HG03342 (cell line): ENCODE measurements at regions not wholly inside any gene's neighbourhood (a gene's known extent, or its start where the extent isn't known, plus 50 kb on each side); places are given as distances from the start of the nearest gene placed in this dataset.
"Not testable (repeated sequence)": the region's sequence is repeated elsewhere in the genome, so short reads cannot be mapped to it uniquely, and the experiment has no call there.

Experiments used
- ATAC-seq: cut with Tn5 transposase; IDR thresholded peaks from one replicate; pipeline ENCODE4 v1.9.1; 2021; ENCODE audit warnings: mild to moderate bottlenecking, moderate library complexity; ENCODE audit not compliant: unreplicated experiment

- no peak for ATAC-seq
Observed at GRCh38 chr13:68987585-68987984, 1120.0 kb upstream of the ATXN8OS start.

GRCh38 chr13:68984688-68985319 lies 1122.8 kb upstream of the ATXN8OS start:
- ATAC-seq: no peak

GRCh38 chr13:68982961-68983619 lies 1124.5 kb upstream of the ATXN8OS start:
- ATAC-seq: no peak

GRCh38 chr13:68976287-68976686 lies 1131.3 kb upstream of the ATXN8OS start:
- no peak for ATAC-seq

GRCh38 chr13:68970532-68970931 lies 1137.1 kb upstream of the ATXN8OS start:
- no peak for ATAC-seq

DNA sequence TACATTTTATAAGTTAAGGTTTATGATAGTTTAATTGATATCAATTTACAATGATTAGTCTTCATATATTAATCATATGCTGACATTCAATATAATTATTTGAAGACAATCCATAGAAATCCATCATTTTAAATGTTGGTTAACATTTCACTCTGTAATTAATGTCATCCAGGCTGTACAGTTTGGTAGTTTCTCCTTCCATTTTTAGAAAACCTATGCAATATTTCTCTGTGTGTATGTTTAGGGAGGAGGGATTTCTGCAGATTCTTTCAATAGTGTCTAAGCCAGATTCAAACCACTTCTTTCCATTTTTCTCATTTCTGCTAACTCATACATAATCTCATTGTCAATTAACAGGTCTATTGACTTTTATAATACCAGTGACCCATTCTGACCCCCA lies 1159.0 kb upstream of the ATXN8OS start:
- no peak for ATAC-seq

- ATAC-seq: no peak
Observed at GRCh38 chr13:68944272-68944671, 1163.4 kb upstream of the ATXN8OS start.

- ATAC-seq: no peak
Observed at GRCh38 chr13:68940049-68940448, 1167.6 kb upstream of the ATXN8OS start.

- ATAC-seq: no peak
Observed at GRCh38 chr13:68938639-68939038, 1169.0 kb upstream of the ATXN8OS start.

GRCh38 chr13:68929075-68929745 lies 1178.4 kb upstream of the ATXN8OS start:
- ATAC-seq: no peak

DNA sequence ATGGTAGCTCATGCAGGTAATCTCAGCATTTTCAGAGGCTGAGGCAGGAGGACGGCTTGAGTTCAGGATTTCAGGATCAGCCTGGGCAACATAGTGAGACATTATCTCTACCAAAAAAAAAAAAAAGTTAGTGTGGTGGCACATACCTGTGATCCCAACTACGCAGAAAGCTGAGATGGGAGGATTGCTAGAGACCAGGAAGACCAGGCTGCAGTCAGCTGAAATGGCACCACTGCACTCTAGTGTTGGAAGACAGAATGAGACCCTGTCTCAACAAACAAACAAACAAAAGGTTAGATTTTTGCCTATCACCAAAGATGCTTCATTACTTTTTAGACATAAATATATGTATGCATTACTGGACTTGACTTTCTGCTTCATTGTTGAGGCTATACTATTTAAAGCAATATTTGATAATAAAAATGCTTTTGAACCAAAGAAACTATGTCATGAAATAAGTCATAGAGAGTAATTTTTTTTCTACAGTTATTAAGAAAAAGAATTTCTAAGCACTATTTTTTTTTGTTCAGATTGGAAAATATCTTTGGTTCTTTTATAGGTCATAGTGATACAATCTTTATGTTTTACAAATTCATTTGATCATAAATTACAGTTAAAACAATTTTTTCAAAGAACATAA lies 1180.1 kb upstream of the ATXN8OS start:
- ATAC-seq: no peak

- no peak for ATAC-seq
Observed at GRCh38 chr13:68923995-68924394, 1183.6 kb upstream of the ATXN8OS start.

GRCh38 chr13:68908879-68909278 lies 1198.7 kb upstream of the ATXN8OS start:
- no peak for ATAC-seq

GRCh38 chr13:68905186-68905585 lies 1202.4 kb upstream of the ATXN8OS start:
- no peak for ATAC-seq

DNA sequence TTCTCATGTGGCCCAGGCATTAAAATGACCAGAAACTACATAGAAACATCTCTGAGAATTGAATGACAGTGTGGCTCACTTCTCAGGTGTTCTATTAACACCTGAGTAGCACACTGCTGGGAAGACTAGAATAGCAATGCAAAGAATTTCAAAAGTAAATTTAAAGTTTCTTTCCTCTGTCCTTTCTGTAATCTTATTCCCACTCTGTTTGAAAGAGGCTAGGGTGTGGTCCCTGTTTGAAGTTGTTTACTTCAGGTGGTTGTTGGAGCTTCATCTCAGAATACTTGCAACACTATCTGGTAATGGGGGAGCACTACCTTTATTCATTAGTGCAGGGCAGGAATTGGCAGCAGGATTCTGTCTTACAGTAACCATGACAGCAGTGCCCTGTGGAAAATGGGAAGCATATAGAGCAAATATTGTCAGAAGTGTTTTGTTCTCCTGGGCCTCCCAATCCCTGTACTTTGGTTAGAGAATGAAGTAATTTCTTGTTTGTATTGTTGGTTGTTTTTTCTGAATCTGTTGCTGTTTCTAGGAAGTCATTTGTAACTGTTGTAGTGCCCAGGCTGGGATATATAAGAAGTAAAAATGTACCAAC lies 1210.2 kb upstream of the ATXN8OS start:
- no peak for ATAC-seq

- ATAC-seq: no peak
Observed at GRCh38 chr13:68895696-68896095, 1211.9 kb upstream of the ATXN8OS start.

GRCh38 chr13:68893721-68894120 lies 1213.9 kb upstream of the ATXN8OS start:
- ATAC-seq: not testable (repeated sequence)

DNA sequence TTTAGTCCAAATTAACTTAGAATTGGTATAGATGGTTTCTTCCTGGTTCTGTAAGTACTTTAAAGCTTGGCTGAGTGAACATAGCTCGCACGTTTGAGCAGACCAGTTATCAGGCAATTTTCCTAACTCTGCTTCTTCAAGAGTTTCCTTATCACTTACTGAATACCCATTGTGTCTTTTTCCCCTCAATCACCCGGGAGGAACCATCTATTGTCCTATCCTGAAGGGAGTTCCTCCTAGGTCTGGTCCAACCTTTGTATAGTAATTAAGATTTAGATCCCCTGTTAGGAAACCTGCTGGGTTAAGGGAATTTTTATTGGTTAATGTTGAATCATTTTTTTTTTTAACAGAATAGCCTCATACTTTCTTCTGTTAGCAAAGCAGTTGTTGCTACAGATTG lies 1215.0 kb upstream of the ATXN8OS start:
- not testable (repeated sequence) for ATAC-seq

GRCh38 chr13:68890101-68890500 lies 1217.5 kb upstream of the ATXN8OS start:
- ATAC-seq: not testable (repeated sequence)

- no peak for ATAC-seq
Observed at GRCh38 chr13:68888832-68889231, 1218.8 kb upstream of the ATXN8OS start.

DNA sequence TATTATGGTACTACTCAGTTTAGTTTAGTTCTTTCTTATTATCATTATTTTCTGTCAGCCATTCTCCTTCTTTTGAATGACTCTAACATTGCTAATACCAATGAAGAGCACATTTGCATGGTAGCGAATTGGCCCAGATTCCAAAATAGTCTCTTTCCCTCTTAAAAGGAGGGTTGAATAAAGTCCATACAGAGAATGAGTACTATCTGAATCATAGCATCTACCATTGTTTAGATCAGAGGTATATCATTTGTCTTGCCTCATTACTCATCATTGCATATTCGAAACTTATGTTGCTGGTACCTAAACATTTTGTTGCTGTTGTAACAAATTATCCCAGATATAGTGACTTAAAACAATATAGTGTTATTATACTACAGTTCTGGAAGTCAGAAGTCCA lies 1235.3 kb upstream of the ATXN8OS start:
- ATAC-seq: no peak
